ENCODE measurements at regions not wholly inside any gene's neighbourhood (a gene's known extent, or its start where the extent isn't known, plus 50 kb on each side); places are given as distances from the start of the nearest gene placed in this dataset.

GRCh38 chr3:159536876-159537275, 451.8 kb upstream of the IL12A start:
- peaks cover 0 to 14% of the 10 kb centered on the region in 2 donors for H3K4me1 ChIP-seq (replicated peaks in 1 of 2)
- in situ Hi-C loops (cut with MboI; ENCODE audit: low pct_unique_long_range_greater_than_20kb in 2 of 9, low sequenced_read_pairs in 9 of 9, unreplicated experiment in 9 of 9), result no loop called here

DNA sequence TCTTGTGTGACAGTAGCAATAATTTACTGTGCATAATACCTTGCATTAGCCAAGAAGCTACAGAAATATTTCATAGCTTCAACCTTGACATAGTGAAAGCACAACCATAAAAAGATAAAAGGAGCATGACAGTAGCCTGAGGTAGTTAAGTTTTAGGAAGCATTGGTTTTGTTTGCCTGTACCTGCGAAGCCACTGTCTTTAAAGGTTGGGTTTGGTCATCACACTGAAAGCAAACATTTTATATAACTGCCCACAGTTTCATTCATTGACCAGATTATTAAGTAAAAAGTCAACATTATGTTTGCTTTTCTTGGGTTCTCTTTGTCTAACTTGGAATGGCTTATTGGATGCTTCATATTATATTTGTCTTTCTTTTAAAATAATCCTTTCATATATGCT, 450.1 kb upstream of the IL12A start:
- no peak for ATAC-seq (replicated peaks in 6 of 8)
- Histone ChIP-seq H3K4me1 (replicated peaks in 1 of 2) (peaks cover 0 to 14% of the 10 kb centered on the region in 2 donors), H3K4me3 (no peak overlapping the region), H3K27ac (no peak overlapping the region)
- WGBS, 10 experiments, result 20 to 100% (median 59%) methylated on average over 1 of the region's 1 CpG; no CpG with 5 or more reads in 2 of the 10 experiments
- in situ Hi-C loops (cut with MboI; ENCODE audit: low pct_unique_long_range_greater_than_20kb in 2 of 9, low sequenced_read_pairs in 9 of 9, unreplicated experiment in 9 of 9), result no loop called here

More at GRCh38 chr3:159536876-159537275, 451.8 kb upstream of the IL12A start:
- no peak for ATAC-seq (replicated peaks in 6 of 8)
- 83 to 100% (median 88%) methylated on average over 1 of the region's 1 CpG; no CpG with 5 or more reads in 5 of the 10 experiments for WGBS, 10 experiments
- Histone ChIP-seq H3K27ac (no peak overlapping the region), H3K4me3 (no peak overlapping the region)

- H3K4me3 ChIP-seq, result no peak overlapping the region
- peaks cover 0 to 14% of the 10 kb centered on the region in 2 donors for H3K4me1 ChIP-seq (replicated peaks in 1 of 2)
- in situ Hi-C loops (cut with MboI; ENCODE audit: low pct_unique_long_range_greater_than_20kb in 2 of 9, low sequenced_read_pairs in 9 of 9, unreplicated experiment in 9 of 9), result no loop called here
- 0 to 57% (median 22%) methylated on average over 1 to 2 of the region's 2 CpGs; no CpG with 5 or more reads in 1 of the 10 experiments for WGBS, 10 experiments
- peak in 5 of 8 experiments; percentile 12 to 76 (median 26) for ATAC-seq (replicated peaks in 6 of 8)
- H3K27ac ChIP-seq, result no peak overlapping the region
Observed at GRCh38 chr3:159540882-159541495, 447.6 kb upstream of the IL12A start.

- 30 to 100% (median 84%) methylated on average over 1 to 3 of the region's 3 CpGs for WGBS, 10 experiments
- in situ Hi-C loops (cut with MboI; ENCODE audit: low pct_unique_long_range_greater_than_20kb in 2 of 9, low sequenced_read_pairs in 9 of 9, unreplicated experiment in 9 of 9), result no loop called here
Observed at GRCh38 chr3:159548675-159549335, 439.8 kb upstream of the IL12A start.

DNA sequence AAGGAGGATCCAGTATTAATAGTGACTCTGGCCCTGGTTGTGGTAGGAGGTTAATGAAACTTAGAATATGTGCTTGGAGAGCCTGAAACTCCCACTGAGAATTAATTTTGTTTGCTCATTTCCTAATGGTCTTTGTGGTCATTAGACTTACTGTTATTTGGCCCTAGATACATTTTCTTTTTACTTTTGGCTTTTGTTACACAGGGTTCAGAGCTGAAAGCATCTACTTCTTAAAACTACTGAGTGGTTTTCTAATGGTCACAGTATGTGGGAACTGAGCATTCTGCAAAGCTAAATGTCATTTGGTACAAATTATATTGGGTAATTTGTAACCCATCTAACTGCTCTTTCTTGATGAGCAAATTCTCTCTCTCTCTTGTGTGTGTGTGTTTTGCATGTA, 433.4 kb upstream of the IL12A start:
- in situ Hi-C loops (cut with MboI; ENCODE audit: low pct_unique_long_range_greater_than_20kb in 2 of 9, low sequenced_read_pairs in 9 of 9, unreplicated experiment in 9 of 9), result no loop called here
- no peak for ATAC-seq (replicated peaks in 6 of 8)
- no peak overlapping the region for H3K27ac ChIP-seq
- H3K4me1 ChIP-seq (replicated peaks in 1 of 2), result no peaks in the 10 kb centered on the region
- no peak overlapping the region for H3K4me3 ChIP-seq

More at GRCh38 chr3:159548675-159549335, 439.8 kb upstream of the IL12A start:
- Histone ChIP-seq H3K4me1 (replicated peaks in 1 of 2) (no peaks in the 10 kb centered on the region), H3K27ac (no peak overlapping the region), H3K4me3 (no peak overlapping the region)
- ATAC-seq (replicated peaks in 6 of 8), result no peak

DNA sequence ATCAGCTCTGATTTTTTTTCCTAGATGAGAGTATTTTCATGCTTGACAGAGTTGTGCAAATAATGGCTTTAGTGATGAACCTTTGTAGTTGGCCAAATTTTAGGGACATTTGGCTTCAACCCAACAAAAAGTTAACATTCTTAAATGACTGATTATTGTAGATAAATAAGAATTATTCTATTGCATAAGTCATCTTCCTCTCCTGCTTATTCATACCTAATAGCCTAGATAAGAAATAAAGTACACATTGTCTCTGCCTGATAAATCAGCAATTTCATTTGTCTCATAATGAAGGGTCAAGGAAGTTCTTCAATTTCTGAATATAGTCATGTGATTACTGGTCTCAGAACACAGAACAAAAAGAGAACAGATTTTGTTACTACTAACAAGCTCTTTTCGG, 428.9 kb upstream of the IL12A start:
- Histone ChIP-seq H3K27ac (peak overlapping the region; percentile 40 to 65), H3K4me1 (replicated peaks in 1 of 2) (peaks cover 16 to 17% of the 10 kb centered on the region in 2 donors), H3K4me3 (no peak overlapping the region)
- in situ Hi-C loops (cut with MboI; ENCODE audit: low pct_unique_long_range_greater_than_20kb in 2 of 9, low sequenced_read_pairs in 9 of 9, unreplicated experiment in 9 of 9), result no loop called here
- WGBS, 10 experiments, result 9 to 100% (median 78%) methylated on average over 1 of the region's 1 CpG; no CpG with 5 or more reads in 1 of the 10 experiments
- no peak for ATAC-seq (replicated peaks in 6 of 8)

GRCh38 chr3:159560214-159560979, 428.2 kb upstream of the IL12A start:
- H3K27ac ChIP-seq, result peak overlapping the region; percentile 60 to 65

GRCh38 chr3:159565313-159565712, 423.3 kb upstream of the IL12A start:
- H3K4me3 ChIP-seq, result no peak overlapping the region
- in situ Hi-C loops (cut with MboI; ENCODE audit: low pct_unique_long_range_greater_than_20kb in 2 of 9, low sequenced_read_pairs in 9 of 9, unreplicated experiment in 9 of 9), result no loop called here
- H3K27ac ChIP-seq, result no peak overlapping the region
- peaks cover 16 to 17% of the 10 kb centered on the region in 2 donors for H3K4me1 ChIP-seq (replicated peaks in 1 of 2)
- 83 to 100% (median 94%) methylated on average over 1 of the region's 1 CpG; no CpG with 5 or more reads in 2 of the 10 experiments for WGBS, 10 experiments
- no peak for ATAC-seq (replicated peaks in 6 of 8)

More at GRCh38 chr3:159560214-159560979, 428.2 kb upstream of the IL12A start:
- in situ Hi-C loops (cut with MboI; ENCODE audit: low pct_unique_long_range_greater_than_20kb in 2 of 9, low sequenced_read_pairs in 9 of 9, unreplicated experiment in 9 of 9), result no loop called here
- peak in 5 of 8 experiments; percentile 75 to 94 (median 87) for ATAC-seq (replicated peaks in 6 of 8)
- Histone ChIP-seq H3K4me1 (replicated peaks in 1 of 2) (peaks cover 16 to 17% of the 10 kb centered on the region in 2 donors), H3K4me3 (no peak overlapping the region)
- WGBS, 10 experiments, result 0 to 65% (median 31%) methylated on average over 2 to 8 of the region's 8 CpGs

DNA sequence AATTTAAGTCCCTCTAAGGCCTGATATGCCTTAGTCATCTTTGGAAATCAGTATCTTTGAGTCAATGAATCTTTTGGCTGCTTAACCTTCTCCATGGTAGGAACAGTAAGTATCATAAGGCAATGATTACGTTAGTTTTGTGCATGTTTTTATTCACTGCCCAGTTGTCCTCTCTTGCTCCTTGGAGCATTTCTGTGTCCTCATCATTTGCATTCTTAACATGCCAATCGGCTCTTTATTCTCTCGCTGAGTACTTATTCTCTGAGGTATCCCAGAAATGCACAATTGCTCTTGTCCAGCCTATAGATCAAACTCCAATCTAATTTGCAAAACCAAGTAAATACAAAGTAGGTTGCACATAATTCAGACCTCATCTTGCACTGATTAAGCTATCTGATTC, 405.0 kb upstream of the IL12A start:
- peak in 5 of 8 experiments; percentile 17 to 51 (median 32) for ATAC-seq (replicated peaks in 6 of 8)
- peaks cover 3 to 5% of the 10 kb centered on the region in 2 donors for H3K4me1 ChIP-seq (replicated peaks in 1 of 2)
- no peak overlapping the region for H3K4me3 ChIP-seq
- H3K27ac ChIP-seq, result no peak overlapping the region
- in situ Hi-C loops (cut with MboI; ENCODE audit: low pct_unique_long_range_greater_than_20kb in 2 of 9, low sequenced_read_pairs in 9 of 9, unreplicated experiment in 9 of 9), result loop anchor here in 2 of 9 experiments (25.0 kb wide), 2 partner anchors 296 to 321 kb away; no protein-coding TSS in a partner anchor
- 0 to 75% (median 60%) methylated on average over 1 to 3 of the region's 3 CpGs; no CpG with 5 or more reads in 1 of the 10 experiments for WGBS, 10 experiments

GRCh38 chr3:159584421-159584820, 404.2 kb upstream of the IL12A start:
- in situ Hi-C loops (cut with MboI; ENCODE audit: low pct_unique_long_range_greater_than_20kb in 2 of 9, low sequenced_read_pairs in 9 of 9, unreplicated experiment in 9 of 9), result loop anchor here in 2 of 9 experiments (25.0 kb wide), 2 partner anchors 297 to 322 kb away; no protein-coding TSS in a partner anchor
- Histone ChIP-seq H3K4me1 (replicated peaks in 1 of 2) (peaks cover 3 to 5% of the 10 kb centered on the region in 2 donors), H3K27ac (no peak overlapping the region), H3K4me3 (no peak overlapping the region)
- ATAC-seq (replicated peaks in 6 of 8), result no peak
- 16 to 82% (median 67%) methylated on average over 1 to 3 of the region's 3 CpGs; no CpG with 5 or more reads in 1 of the 10 experiments for WGBS, 10 experiments

DNA sequence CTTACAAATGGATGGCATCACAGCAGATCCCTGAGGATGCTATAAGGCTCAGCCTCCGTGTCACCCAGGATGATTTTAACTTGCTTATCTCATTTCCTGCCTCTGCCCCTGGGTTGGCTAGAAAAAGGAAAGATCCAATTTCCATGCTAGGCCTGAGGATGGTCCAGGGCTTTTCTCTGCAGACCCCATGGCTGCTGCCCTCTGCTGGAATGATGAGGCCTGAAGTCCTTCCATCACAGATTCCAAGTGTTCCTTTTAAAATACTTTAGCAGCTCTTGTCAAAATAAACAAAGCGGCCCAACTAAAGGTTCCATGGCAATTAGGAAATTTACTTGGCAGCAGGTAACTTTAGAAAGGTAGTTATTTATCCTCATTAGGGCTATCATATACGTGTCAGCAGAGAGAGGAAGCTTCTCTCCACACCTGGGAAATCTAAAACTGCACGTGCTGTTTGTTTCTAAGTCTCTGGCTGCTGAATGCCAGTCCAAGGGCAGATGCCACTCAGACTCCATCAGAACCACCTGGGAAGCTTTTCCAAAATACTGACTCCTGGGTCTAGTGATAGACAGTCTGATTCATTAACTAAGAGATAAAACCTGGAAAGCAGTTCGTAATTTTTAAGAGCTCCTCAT, 401.9 kb upstream of the IL12A start:
- Histone ChIP-seq H3K4me3 (no peak overlapping the region), H3K27ac (no peak overlapping the region), H3K4me1 (replicated peaks in 1 of 2) (peaks cover 3 to 5% of the 10 kb centered on the region in 2 donors)
- ATAC-seq (replicated peaks in 6 of 8), result peak; percentile 47 to 97 (median 70)
- WGBS, 10 experiments, result 33 to 100% (median 68%) methylated on average over 1 to 5 of the region's 5 CpGs
- in situ Hi-C loops (cut with MboI; ENCODE audit: low pct_unique_long_range_greater_than_20kb in 2 of 9, low sequenced_read_pairs in 9 of 9, unreplicated experiment in 9 of 9), result loop anchor here in 2 of 9 experiments (25.0 kb wide), 2 partner anchors 299 to 324 kb away; no protein-coding TSS in a partner anchor

DNA sequence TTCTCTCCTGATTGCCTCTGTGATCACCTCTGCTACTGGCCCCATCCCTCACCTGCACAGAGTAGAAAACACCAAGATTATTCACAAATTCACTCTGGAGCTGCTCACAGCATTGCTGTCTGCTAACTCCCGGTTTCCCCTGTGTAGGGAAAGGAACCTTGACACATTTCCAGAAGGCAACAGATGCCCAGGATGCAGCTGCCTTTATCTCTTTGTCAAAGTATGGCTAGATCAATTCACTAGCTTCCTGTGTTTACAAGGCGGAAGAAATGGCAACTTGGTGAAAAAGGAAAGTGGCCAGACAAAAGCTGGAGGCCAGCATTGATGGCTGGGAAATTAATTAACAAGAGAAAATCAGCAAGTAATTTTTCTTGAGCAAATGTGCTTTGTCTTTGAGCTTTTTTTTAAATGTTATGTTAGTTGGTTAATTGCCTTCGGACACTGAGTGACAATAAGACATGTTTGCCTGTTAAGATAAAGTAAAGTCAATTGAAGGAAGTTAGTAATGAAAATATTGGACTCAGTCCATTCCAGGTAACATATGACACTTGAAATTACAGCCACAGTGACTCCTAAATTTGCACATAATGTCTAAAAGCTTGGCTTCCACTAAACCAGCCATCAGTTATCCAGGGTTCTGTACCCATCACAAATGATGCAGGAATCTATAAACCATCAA, 394.6 kb upstream of the IL12A start:
- Histone ChIP-seq H3K27ac (no peak overlapping the region), H3K4me1 (replicated peaks in 1 of 2) (no peaks in the 10 kb centered on the region), H3K4me3 (no peak overlapping the region)
- 22 to 90% (median 61%) methylated on average over 2 to 3 of the region's 3 CpGs; no CpG with 5 or more reads in 2 of the 10 experiments for whole genome bisulfite sequencing, 10 experiments
- in situ Hi-C loops (cut with MboI; ENCODE audit: low pct_unique_long_range_greater_than_20kb in 2 of 9, low sequenced_read_pairs in 9 of 9, unreplicated experiment in 9 of 9), result loop anchor here in 2 of 9 experiments (25.0 kb wide), 2 partner anchors 307 to 332 kb away; no protein-coding TSS in a partner anchor
- no peak for ATAC-seq (replicated peaks in 6 of 8)
